Adrenal gland (tissue), 5 donors: ENCODE measurements at regions not wholly inside any gene's neighbourhood (a gene's known extent, or its start where the extent isn't known, plus 50 kb on each side); places are given as distances from the start of the nearest gene placed in this dataset.

Source experiments
- CTCF ChIP-seq, 6 experiments: fragments of 450-650 bp in 4 of 6; fragments of 200-600 bp in 2 of 6; sonication (generic) in 1 of 6; IDR thresholded peaks; 1 replicate in 5 of 6; 2 replicates in 1 of 6; pipeline versions ENCODE4 v1.5.1 to v1.8.0; 2016 to 2021; ENCODE audit warnings: antibody characterized with exemption in 6 of 6, mild to moderate bottlenecking in 2 of 6, moderate library complexity in 1 of 6
- POLR2A ChIP-seq, 2 donors: fragments of 450-650 bp; IDR thresholded peaks; one replicate each; pipeline ENCODE4 v1.6.1; 2017; ENCODE audit warnings: antibody characterized with exemption in 2 of 2, mild to moderate bottlenecking in 2 of 2, moderate library complexity in 1 of 2
- donor health status: DM: no; HTN: no; CAD: no.

DNA sequence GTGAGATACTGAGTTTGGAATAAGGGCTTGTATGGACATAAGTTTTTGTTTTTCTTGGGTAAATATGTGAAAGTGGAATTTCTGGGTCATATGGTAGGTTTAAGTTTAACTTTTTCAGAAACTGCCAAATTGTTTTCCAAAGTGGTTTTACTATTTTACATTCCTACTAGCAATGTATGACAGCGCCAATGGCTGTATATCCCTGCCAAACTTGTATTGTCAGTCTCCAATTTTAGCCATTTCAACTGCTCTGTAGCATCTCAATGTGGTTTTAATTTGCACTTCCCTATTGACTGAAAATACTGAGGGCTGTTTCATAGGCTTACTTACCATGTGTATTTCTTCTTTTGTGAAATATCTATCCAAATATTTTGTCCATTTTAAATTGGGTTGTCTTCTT lies 90.5 kb upstream of the ZNF32 start:
- TF ChIP-seq CTCF (IDR thresholded peaks at IDR 0.05) (no peak), POLR2A (IDR thresholded peaks at IDR 0.05) (no peak)
